Naive thymus-derived CD4-positive, alpha-beta T cell (primary cell): ENCODE measurements at regions not wholly inside any gene's neighbourhood (a gene's known extent, or its start where the extent isn't known, plus 50 kb on each side); places are given as distances from the start of the nearest gene placed in this dataset.

Source experiments
- ATAC-seq: fragments of 150-1000 bp; cut with Tn5 transposase; 2 replicates; pipeline ENCODE4 v1.10.0; 2021; ENCODE audit warnings: mild to moderate bottlenecking, moderate library complexity
- CTCF ChIA-PET: fragments of 350-600 bp; sonication (Branson Sonifier 250); formaldehyde crosslinking; loops from one replicate; lab custom pipeline; 2021; ENCODE audit warnings: antibody characterized with exemption; lab: Charles Lee
- POLR2A ChIA-PET: fragments of 350-600 bp; sonication (Branson Sonifier 250); formaldehyde crosslinking; loops from one replicate; lab custom pipeline; 2021; ENCODE audit warnings: antibody characterized with exemption, inconsistent platforms; lab: Charles Lee
- DNase-seq, 9 donors: peaks; one replicate each; pipeline versions ENCODE4 v3.0.0 to v3.0.0-alpha.2; 2020 to 2022; ENCODE audit warnings: mixed read lengths in 1 of 9
- H3K27ac ChIP-seq: one replicate; pipeline ENCODE4 v1.7.0; 2013; ENCODE audit warnings: mild to moderate bottlenecking, low read depth, low read length, moderate library complexity
- H3K27me3 ChIP-seq, 2 donors: one replicate each; pipeline ENCODE4 v1.7.0; 2013; ENCODE audit warnings: low read length in 2 of 2, mild to moderate bottlenecking in 2 of 2, moderate library complexity in 2 of 2; ENCODE audit not compliant: control insufficient read depth in 2 of 2, insufficient read depth in 2 of 2
- H3K36me3 ChIP-seq, 3 experiments: 1 replicate in 2 of 3; 2 replicates in 1 of 3; pipeline ENCODE4 v1.7.0; 2013; ENCODE audit warnings: low read length in 3 of 3, mild to moderate bottlenecking in 3 of 3, moderate library complexity in 1 of 3; ENCODE audit not compliant: insufficient read depth in 3 of 3, control insufficient read depth in 2 of 3
- H3K4me1 ChIP-seq, 2 donors: one replicate each; pipeline ENCODE4 v1.7.0; 2013; ENCODE audit warnings: low read length in 2 of 2, mild to moderate bottlenecking in 2 of 2, moderate library complexity in 1 of 2; ENCODE audit not compliant: control insufficient read depth in 2 of 2, insufficient read depth in 2 of 2
- H3K4me3 ChIP-seq: 2 replicates; pipeline ENCODE4 v1.7.0; 2013; ENCODE audit warnings: mild to moderate bottlenecking, low read length
- H3K9me3 ChIP-seq, 3 experiments: 1 replicate in 2 of 3; 2 replicates in 1 of 3; pipeline ENCODE4 v1.7.0; 2013; ENCODE audit warnings: low read length in 3 of 3; ENCODE audit not compliant: control insufficient read depth in 2 of 3
- H3K27ac Mint-ChIP-seq, 9 donors: one replicate each; pipeline ENCODE4 v1.8.0; 2020 to 2022; ENCODE audit warnings: mixed read lengths in 9 of 9, mild to moderate bottlenecking in 8 of 9, moderate library complexity in 5 of 9, inconsistent platforms in 2 of 9
- H3K27me3 Mint-ChIP-seq, 5 donors: one replicate each; pipeline ENCODE4 v1.8.0; 2021 to 2022; ENCODE audit warnings: mixed read lengths in 5 of 5, mild to moderate bottlenecking in 1 of 5
- H3K36me3 Mint-ChIP-seq, 5 donors: one replicate each; pipeline ENCODE4 v1.8.0; 2020 to 2022; ENCODE audit warnings: mixed read lengths in 5 of 5, mild to moderate bottlenecking in 3 of 5, inconsistent platforms in 1 of 5
- H3K4me1 Mint-ChIP-seq, 7 donors: one replicate each; pipeline ENCODE4 v1.8.0; 2020 to 2022; ENCODE audit warnings: mixed read lengths in 7 of 7, mild to moderate bottlenecking in 3 of 7, inconsistent platforms in 1 of 7
- H3K4me3 Mint-ChIP-seq, 10 donors: one replicate each; pipeline ENCODE4 v1.8.0; 2020 to 2022; ENCODE audit warnings: mild to moderate bottlenecking in 10 of 10, mixed read lengths in 10 of 10, moderate library complexity in 6 of 10, inconsistent platforms in 2 of 10
- H3K9me3 Mint-ChIP-seq, 11 donors: one replicate each; pipeline ENCODE4 v1.8.0; 2020 to 2022; ENCODE audit warnings: mixed read lengths in 11 of 11, mild to moderate bottlenecking in 4 of 11, inconsistent platforms in 1 of 11, moderate library complexity in 1 of 11
- intact Hi-C, 2 donors: fragments of 100-400 bp; cut with micrococcal nuclease; formaldehyde crosslinking; loops; one replicate each; pipeline ENCODE4 v1.15.1; 2023

- CTCF ChIA-PET, result interaction anchor here (1.0 kb wide), 1 partner anchor 12 kb away, joined by 5 read pairs; no protein-coding TSS in a partner anchor
- Histone ChIP-seq H3K27ac (no peak overlapping the region), H3K4me1 (peaks cover 4 to 5% of the 10 kb centered on the region in 2 donors), H3K27me3 (no peaks in the 10 kb centered on the region), H3K4me3 (no peak overlapping the region), H3K36me3 (no peaks in the 10 kb centered on the region), H3K9me3 (peaks cover 0 to 4% (median 3%) of the 10 kb centered on the region in 3 experiments)
- POLR2A ChIA-PET, result interaction anchor here (1.0 to 1.2 kb wide), 2 partner anchors 10 to 48 kb away, joined by 3 to 4 read pairs; no protein-coding TSS in a partner anchor
- DNase-seq, result no peak
- intact Hi-C loops, result no loop called here
- Mint-ChIP-seq H3K9me3 (peaks cover 3 to 37% (median 14%) of the 10 kb centered on the region in 11 donors), H3K27me3 (no peaks in the 10 kb centered on the region), H3K4me3 (no peak overlapping the region), H3K4me1 (peaks cover 11 to 32% (median 19%) of the 10 kb centered on the region in 7 donors), H3K36me3 (peaks cover 4 to 38% (median 9%) of the 10 kb centered on the region in 5 donors), H3K27ac (peak overlapping the region in 5 of 9 donors; percentile 5 to 96 (median 34))
- no peak for ATAC-seq
Measured at GRCh38 chr10:6353526-6353925, 150.8 kb downstream of the PFKFB3 start.

GRCh38 chr10:6354168-6354772 is 151.5 kb downstream of the PFKFB3 start:
- Histone ChIP-seq H3K27me3 (no peaks in the 10 kb centered on the region), H3K27ac (no peak overlapping the region), H3K36me3 (no peaks in the 10 kb centered on the region), H3K4me1 (no peaks in the 10 kb centered on the region), H3K4me3 (no peak overlapping the region), H3K9me3 (peaks cover 0 to 4% (median 3%) of the 10 kb centered on the region in 3 experiments)
- H3K27ac Mint-ChIP-seq, result peak overlapping the region in 3 of 9 donors; percentile 0 to 96 (median 19)
- H3K27me3 Mint-ChIP-seq, result no peaks in the 10 kb centered on the region
- ChIA-PET POLR2A (interaction anchor here (1.0 to 1.2 kb wide), 2 partner anchors 11 to 47 kb away, joined by 3 to 4 read pairs; no protein-coding TSS in a partner anchor), CTCF (interaction anchor here (1.0 kb wide), 1 partner anchor 12 kb away, joined by 5 read pairs; no protein-coding TSS in a partner anchor)
- intact Hi-C loops, result no loop called here
- ATAC-seq (no peak), DNase-seq (no peak)
- peaks cover 6 to 24% (median 12%) of the 10 kb centered on the region in 7 donors for H3K4me1 Mint-ChIP-seq
- peaks cover 5 to 44% (median 20%) of the 10 kb centered on the region in 11 donors for H3K9me3 Mint-ChIP-seq
- no peak overlapping the region for H3K4me3 Mint-ChIP-seq
- H3K36me3 Mint-ChIP-seq, result peaks cover 6 to 44% (median 9%) of the 10 kb centered on the region in 5 donors

DNA sequence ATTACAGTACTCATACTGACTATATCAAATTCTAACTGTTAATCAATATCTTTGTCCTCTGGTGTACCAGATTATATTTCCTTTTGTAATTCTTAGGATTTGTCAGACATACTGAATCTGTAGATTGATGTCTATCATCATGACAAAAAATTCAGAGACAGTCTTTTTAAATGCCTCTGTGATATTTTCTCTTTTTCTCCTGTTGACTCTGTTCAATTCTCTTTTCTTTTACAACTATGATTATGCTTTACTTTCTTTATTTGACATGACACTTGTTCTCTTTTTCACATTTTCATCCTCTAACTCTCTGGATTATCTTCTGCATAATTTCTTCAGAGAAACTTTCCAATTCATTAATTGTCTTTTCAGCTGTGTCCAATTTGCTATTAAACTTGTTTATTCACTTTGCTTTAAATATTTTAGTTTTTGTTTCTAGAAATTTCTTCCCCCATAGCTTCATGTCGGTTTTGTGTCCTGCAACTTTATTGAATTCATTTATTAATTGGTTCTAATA is 153.6 kb downstream of the PFKFB3 start:
- no peaks in the 10 kb centered on the region for H3K4me1 ChIP-seq
- peaks cover 0 to 4% (median 3%) of the 10 kb centered on the region in 3 experiments for H3K9me3 ChIP-seq
- H3K27me3 ChIP-seq, result no peaks in the 10 kb centered on the region
- intact Hi-C loops, result no loop called here
- H3K4me3 Mint-ChIP-seq, result no peak overlapping the region
- H3K36me3 Mint-ChIP-seq, result peaks cover 16 to 46% (median 19%) of the 10 kb centered on the region in 5 donors
- no peak for ATAC-seq
- no peaks in the 10 kb centered on the region for H3K36me3 ChIP-seq
- peaks cover 0 to 11% (median 0%) of the 10 kb centered on the region in 7 donors for H3K4me1 Mint-ChIP-seq
- no peak overlapping the region for H3K4me3 ChIP-seq
- CTCF ChIA-PET, result no interaction called here
- POLR2A ChIA-PET, result no interaction called here
- no peak overlapping the region for H3K27ac ChIP-seq
- DNase-seq, result no peak
- no peak overlapping the region for H3K27ac Mint-ChIP-seq
- peaks cover 6 to 63% (median 27%) of the 10 kb centered on the region in 11 donors for H3K9me3 Mint-ChIP-seq
- no peaks in the 10 kb centered on the region for H3K27me3 Mint-ChIP-seq

DNA sequence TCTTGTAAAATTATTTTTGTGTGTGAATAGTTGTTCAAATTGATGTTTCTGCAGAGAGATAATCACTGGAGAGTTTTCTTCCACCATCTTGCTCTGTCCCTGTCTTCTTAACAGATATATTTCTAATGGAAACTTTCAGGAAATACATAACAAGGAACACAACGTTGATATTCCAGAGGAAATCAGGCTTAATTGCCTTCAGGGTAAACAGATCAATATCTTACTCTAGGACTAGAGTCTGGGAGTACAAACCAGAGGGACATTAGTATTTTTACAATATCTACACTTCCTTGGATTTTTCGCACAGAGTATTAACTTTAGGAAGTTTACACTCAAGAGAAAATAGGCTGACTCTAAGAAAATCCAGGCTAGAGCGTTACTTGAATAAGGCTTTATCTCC is 159.1 kb downstream of the PFKFB3 start:
- Histone ChIP-seq H3K27ac (no peak overlapping the region), H3K36me3 (no peaks in the 10 kb centered on the region), H3K9me3 (no peaks in the 10 kb centered on the region), H3K4me1 (no peaks in the 10 kb centered on the region), H3K27me3 (no peaks in the 10 kb centered on the region), H3K4me3 (no peak overlapping the region)
- Mint-ChIP-seq H3K27me3 (no peaks in the 10 kb centered on the region), H3K27ac (no peak overlapping the region), H3K4me3 (no peak overlapping the region), H3K36me3 (peaks cover 9 to 51% (median 13%) of the 10 kb centered on the region in 5 donors), H3K4me1 (peaks cover 0 to 4% (median 0%) of the 10 kb centered on the region in 7 donors), H3K9me3 (peaks cover 0 to 44% (median 21%) of the 10 kb centered on the region in 11 donors)
- ATAC-seq (no peak), DNase-seq (no peak)
- intact Hi-C loops, result no loop called here
- CTCF ChIA-PET, result no interaction called here
- POLR2A ChIA-PET, result interaction anchor here (0.7 kb wide), 1 partner anchor 24 kb away, joined by 3 read pairs; no protein-coding TSS in a partner anchor

GRCh38 chr10:6362879-6363278 is 160.1 kb downstream of the PFKFB3 start:
- intact Hi-C loops, result no loop called here

DNA sequence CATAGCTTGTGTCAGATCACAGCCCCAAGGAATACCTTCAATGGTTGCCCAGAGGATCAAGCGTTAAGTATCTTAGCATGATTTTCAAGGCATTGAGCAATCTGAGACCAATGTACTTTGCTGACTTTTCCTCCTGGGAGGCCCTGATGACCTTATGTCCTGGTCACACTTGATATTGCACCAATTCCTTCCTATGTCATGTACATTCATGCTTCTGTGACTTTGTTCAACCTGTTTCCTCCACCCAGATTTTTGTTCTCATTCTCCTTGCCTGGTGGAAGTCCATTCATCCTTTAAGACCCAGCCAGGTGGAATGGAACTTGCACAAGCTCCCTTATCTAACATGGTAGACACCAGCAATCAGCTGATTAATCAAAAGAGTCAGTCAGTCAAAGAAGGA is 160.8 kb downstream of the PFKFB3 start:
- peaks cover 0 to 32% (median 15%) of the 10 kb centered on the region in 11 donors for H3K9me3 Mint-ChIP-seq
- no peaks in the 10 kb centered on the region for H3K36me3 ChIP-seq
- H3K27me3 ChIP-seq, result no peaks in the 10 kb centered on the region
- peaks cover 0 to 4% (median 0%) of the 10 kb centered on the region in 7 donors for H3K4me1 Mint-ChIP-seq
- H3K4me3 Mint-ChIP-seq, result no peak overlapping the region
- POLR2A ChIA-PET, result interaction anchor here (0.6 kb wide), 1 partner anchor 90 kb away, joined by 3 read pairs; no protein-coding TSS in a partner anchor
- no peaks in the 10 kb centered on the region for H3K27me3 Mint-ChIP-seq
- H3K27ac Mint-ChIP-seq, result no peak overlapping the region
- ATAC-seq, result no peak
- intact Hi-C loops, result no loop called here
- peaks cover 10 to 49% (median 13%) of the 10 kb centered on the region in 5 donors for H3K36me3 Mint-ChIP-seq
- CTCF ChIA-PET, result interaction anchor here (1.3 to 1.7 kb wide), 2 partner anchors 14 to 15 kb away, joined by 3 to 4 read pairs; no protein-coding TSS in a partner anchor
- H3K27ac ChIP-seq, result no peak overlapping the region
- H3K9me3 ChIP-seq, result no peaks in the 10 kb centered on the region
- no peaks in the 10 kb centered on the region for H3K4me1 ChIP-seq
- H3K4me3 ChIP-seq, result no peak overlapping the region
- DNase-seq, result no peak

More at GRCh38 chr10:6362879-6363278, 160.1 kb downstream of the PFKFB3 start:
- ChIA-PET POLR2A (no interaction called here), CTCF (interaction anchor here (1.3 to 1.7 kb wide), 2 partner anchors 13 to 16 kb away, joined by 3 to 4 read pairs; no protein-coding TSS in a partner anchor)
- H3K4me1 ChIP-seq, result no peaks in the 10 kb centered on the region
- Mint-ChIP-seq H3K27me3 (no peaks in the 10 kb centered on the region), H3K4me1 (peaks cover 0 to 4% (median 0%) of the 10 kb centered on the region in 7 donors), H3K27ac (no peak overlapping the region), H3K9me3 (peaks cover 0 to 39% (median 19%) of the 10 kb centered on the region in 11 donors), H3K4me3 (no peak overlapping the region), H3K36me3 (peaks cover 12 to 52% (median 13%) of the 10 kb centered on the region in 5 donors)
- H3K4me3 ChIP-seq, result no peak overlapping the region
- no peaks in the 10 kb centered on the region for H3K9me3 ChIP-seq
- H3K36me3 ChIP-seq, result no peaks in the 10 kb centered on the region
- no peaks in the 10 kb centered on the region for H3K27me3 ChIP-seq
- no peak overlapping the region for H3K27ac ChIP-seq
- DNase-seq, result no peak
- no peak for ATAC-seq
